CD4-positive, alpha-beta T cell (primary cell): ENCODE measurements at regions not wholly inside any gene's neighbourhood (a gene's known extent, or its start where the extent isn't known, plus 50 kb on each side); places are given as distances from the start of the nearest gene placed in this dataset.

ENCODE experiments used
- ATAC-seq: fragments of 200-7000 bp; cut with Tn5 transposase; one replicate; pipeline ENCODE4 v1.10.0; 2022; ENCODE audit warnings: mild to moderate bottlenecking; ENCODE audit not compliant: poor library complexity
- CTCF ChIA-PET: fragments of 350-600 bp; sonication (Branson Sonifier 250); formaldehyde crosslinking; loops from one replicate; lab custom pipeline; 2021; ENCODE audit warnings: antibody characterized with exemption, inconsistent platforms; lab: Charles Lee
- POLR2A ChIA-PET: fragments of 350-600 bp; sonication (Branson Sonifier 250); formaldehyde crosslinking; loops from one replicate; lab custom pipeline; 2021; ENCODE audit warnings: antibody characterized with exemption, inconsistent platforms; lab: Charles Lee
- DNase-seq, 14 experiments: peaks; one replicate each; pipeline ENCODE4 v3.0.0-alpha.2; 2013 to 2020; ENCODE audit warnings: mixed read lengths in 2 of 14
- H3K27ac ChIP-seq, 2 donors: one replicate each; pipeline versions ENCODE4 v1.5.1 to v1.7.0; 2013; ENCODE audit warnings: low read length in 2 of 2, low read depth in 1 of 2, mild to moderate bottlenecking in 1 of 2
- H3K27me3 ChIP-seq, 2 experiments: 1 replicate in 1 of 2; 2 replicates in 1 of 2; pipeline versions ENCODE4 v1.6.1 to v1.7.0; 2013; ENCODE audit warnings: low read length in 2 of 2, control low read depth in 1 of 2, mild to moderate bottlenecking in 1 of 2, moderate library complexity in 1 of 2; ENCODE audit not compliant: insufficient read depth in 2 of 2, control insufficient read depth in 1 of 2
- H3K36me3 ChIP-seq: one replicate; pipeline ENCODE4 v1.6.1; 2013; ENCODE audit warnings: low read length, control low read depth; ENCODE audit not compliant: insufficient read depth
- H3K4me1 ChIP-seq: one replicate; pipeline ENCODE4 v1.6.1; 2013; ENCODE audit warnings: low read length, control low read depth; ENCODE audit not compliant: insufficient read depth
- H3K4me3 ChIP-seq: one replicate; pipeline ENCODE4 v1.5.1; 2013; ENCODE audit warnings: mild to moderate bottlenecking, low read length, moderate library complexity
- H3K9me3 ChIP-seq, 2 experiments: 1 replicate in 1 of 2; 2 replicates in 1 of 2; pipeline versions ENCODE4 v1.6.1 to v1.7.0; 2013; ENCODE audit warnings: low read length in 2 of 2, mild to moderate bottlenecking in 2 of 2, control low read depth in 1 of 2, moderate library complexity in 1 of 2; ENCODE audit not compliant: control insufficient read depth in 1 of 2, insufficient read depth in 1 of 2
- H3K27ac Mint-ChIP-seq: one replicate; pipeline ENCODE4 v1.8.0; 2020; ENCODE audit warnings: mixed read lengths
- H3K27me3 Mint-ChIP-seq: one replicate; pipeline ENCODE4 v1.8.0; 2021; ENCODE audit warnings: mixed read lengths
- H3K36me3 Mint-ChIP-seq: one replicate; pipeline ENCODE4 v1.8.0; 2021; ENCODE audit warnings: low read depth, mixed read lengths
- H3K4me1 Mint-ChIP-seq: one replicate; pipeline ENCODE4 v1.8.0; 2021; ENCODE audit warnings: low read depth, mixed read lengths
- H3K4me3 Mint-ChIP-seq: one replicate; pipeline ENCODE4 v1.8.0; 2020; ENCODE audit warnings: mild to moderate bottlenecking, mixed read lengths
- H3K9me3 Mint-ChIP-seq: one replicate; pipeline ENCODE4 v1.8.0; 2020; ENCODE audit warnings: mixed read lengths
- CTCF ChIP-seq: fragments of 200-600 bp; IDR thresholded peaks from one replicate; pipeline ENCODE4 v1.8.0; 2022; ENCODE audit warnings: antibody characterized with exemption, mild to moderate bottlenecking
- intact Hi-C, 2 experiments: fragments of 100-400 bp; cut with DNase I in 1 of 2; cut with micrococcal nuclease in 1 of 2; formaldehyde crosslinking; loops; one replicate each; pipeline versions ENCODE4 v1.15.1 to v1.9.0; 2023 to 2025; cut with DNase I, micrococcal nuclease

- Mint-ChIP-seq H3K27ac (no peak overlapping the region), H3K4me1 (peaks cover 44% of the 10 kb centered on the region), H3K4me3 (no peak overlapping the region), H3K27me3 (no peaks in the 10 kb centered on the region), H3K9me3 (no peaks in the 10 kb centered on the region), H3K36me3 (no peaks in the 10 kb centered on the region)
- no peak for DNase-seq
- intact Hi-C loops = no loop called here
- no peaks in the 10 kb centered on the region for H3K36me3 ChIP-seq
- ChIA-PET POLR2A (no interaction called here), CTCF (no interaction called here)
- H3K4me3 ChIP-seq = no peak overlapping the region
- no peak for TF ChIP-seq CTCF
- no peaks in the 10 kb centered on the region for H3K9me3 ChIP-seq
- no peak overlapping the region for H3K27ac ChIP-seq
- H3K4me1 ChIP-seq = peaks cover 13% of the 10 kb centered on the region
- ATAC-seq = no peak
- H3K27me3 ChIP-seq = no peaks in the 10 kb centered on the region
Measured at GRCh38 chr12:32030151-32030550, 70.9 kb downstream of the RESF1 start.

- H3K36me3 ChIP-seq = no peaks in the 10 kb centered on the region
- POLR2A ChIA-PET = no interaction called here
- no peak for TF ChIP-seq CTCF
- H3K27me3 ChIP-seq = no peaks in the 10 kb centered on the region
- ATAC-seq = no peak
- no peak overlapping the region for H3K4me3 ChIP-seq
- H3K4me1 ChIP-seq = peaks cover 8% of the 10 kb centered on the region
- Mint-ChIP-seq H3K27me3 (no peaks in the 10 kb centered on the region), H3K4me3 (no peak overlapping the region), H3K4me1 (peaks cover 38% of the 10 kb centered on the region), H3K9me3 (no peaks in the 10 kb centered on the region), H3K36me3 (no peaks in the 10 kb centered on the region), H3K27ac (no peak overlapping the region)
- H3K27ac ChIP-seq = no peak overlapping the region
- intact Hi-C loops = no loop called here
- H3K9me3 ChIP-seq = no peaks in the 10 kb centered on the region
- CTCF ChIA-PET = interaction anchor here (0.9 kb wide), 1 partner anchor 30 kb away, joined by 3 read pairs; no protein-coding TSS in a partner anchor
- DNase-seq = no peak
Measured at GRCh38 chr12:32030676-32031075, 71.5 kb downstream of the RESF1 start.

GRCh38 chr12:32031109-32031508 lies 71.9 kb downstream of the RESF1 start:
- Histone ChIP-seq H3K9me3 (no peaks in the 10 kb centered on the region), H3K36me3 (no peaks in the 10 kb centered on the region), H3K4me3 (no peak overlapping the region), H3K4me1 (peaks cover 3% of the 10 kb centered on the region), H3K27ac (no peak overlapping the region), H3K27me3 (no peaks in the 10 kb centered on the region)
- no peak overlapping the region for H3K4me3 Mint-ChIP-seq
- ChIA-PET POLR2A (no interaction called here), CTCF (interaction anchor here (0.9 kb wide), 1 partner anchor 29 kb away, joined by 3 read pairs; no protein-coding TSS in a partner anchor)
- no peaks in the 10 kb centered on the region for H3K27me3 Mint-ChIP-seq
- no peak for DNase-seq
- peaks cover 34% of the 10 kb centered on the region for H3K4me1 Mint-ChIP-seq
- intact Hi-C loops = no loop called here
- no peak for TF ChIP-seq CTCF
- no peaks in the 10 kb centered on the region for H3K9me3 Mint-ChIP-seq
- no peaks in the 10 kb centered on the region for H3K36me3 Mint-ChIP-seq
- ATAC-seq = no peak
- peak overlapping the region; percentile 11 for H3K27ac Mint-ChIP-seq
